Activated CD8-positive, alpha-beta memory T cell treated with anti-CD3 and anti-CD28 coated beads for 36 hours (primary cell): ENCODE measurements at regions not wholly inside any gene's neighbourhood (a gene's known extent, or its start where the extent isn't known, plus 50 kb on each side); places are given as distances from the start of the nearest gene placed in this dataset.

Source experiments
- CTCF ChIA-PET: fragments of 350-600 bp; sonication (Branson Sonifier 250); formaldehyde crosslinking; loops from one replicate; lab custom pipeline; 2021; ENCODE audit warnings: antibody characterized with exemption; lab: Charles Lee
- POLR2A ChIA-PET: fragments of 350-600 bp; sonication (Branson Sonifier 250); formaldehyde crosslinking; loops from one replicate; lab custom pipeline; 2021; ENCODE audit warnings: antibody characterized with exemption; lab: Charles Lee

- ChIA-PET POLR2A (no interaction called here), CTCF (no interaction called here)
Measured at GRCh38 chr3:72299823-72300222, 514.9 kb upstream of the PROK2 start.

DNA sequence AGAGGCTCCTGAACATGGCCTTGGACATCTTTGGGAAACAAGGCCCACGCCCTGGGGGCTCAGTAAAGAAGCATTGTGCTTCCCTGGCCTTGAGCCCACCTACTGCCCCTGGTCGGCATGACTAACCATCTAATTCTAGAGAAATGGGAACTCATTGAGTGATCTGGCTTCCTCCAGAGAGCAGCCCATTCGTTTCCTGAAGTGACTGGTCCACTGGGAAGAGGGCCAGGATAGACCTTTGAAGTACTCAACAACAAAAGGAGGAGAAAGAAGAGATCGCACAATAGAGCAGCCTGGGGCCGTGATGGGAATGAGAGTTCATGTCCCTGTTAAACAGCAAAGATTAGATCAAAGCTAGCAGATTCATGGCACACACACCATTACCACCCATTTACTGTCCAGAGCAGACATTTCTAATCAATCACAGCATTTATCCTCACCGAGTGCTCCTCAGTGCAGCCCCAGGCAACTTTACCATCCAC is 514.4 kb upstream of the PROK2 start:
- ChIA-PET POLR2A (no interaction called here), CTCF (no interaction called here)

DNA sequence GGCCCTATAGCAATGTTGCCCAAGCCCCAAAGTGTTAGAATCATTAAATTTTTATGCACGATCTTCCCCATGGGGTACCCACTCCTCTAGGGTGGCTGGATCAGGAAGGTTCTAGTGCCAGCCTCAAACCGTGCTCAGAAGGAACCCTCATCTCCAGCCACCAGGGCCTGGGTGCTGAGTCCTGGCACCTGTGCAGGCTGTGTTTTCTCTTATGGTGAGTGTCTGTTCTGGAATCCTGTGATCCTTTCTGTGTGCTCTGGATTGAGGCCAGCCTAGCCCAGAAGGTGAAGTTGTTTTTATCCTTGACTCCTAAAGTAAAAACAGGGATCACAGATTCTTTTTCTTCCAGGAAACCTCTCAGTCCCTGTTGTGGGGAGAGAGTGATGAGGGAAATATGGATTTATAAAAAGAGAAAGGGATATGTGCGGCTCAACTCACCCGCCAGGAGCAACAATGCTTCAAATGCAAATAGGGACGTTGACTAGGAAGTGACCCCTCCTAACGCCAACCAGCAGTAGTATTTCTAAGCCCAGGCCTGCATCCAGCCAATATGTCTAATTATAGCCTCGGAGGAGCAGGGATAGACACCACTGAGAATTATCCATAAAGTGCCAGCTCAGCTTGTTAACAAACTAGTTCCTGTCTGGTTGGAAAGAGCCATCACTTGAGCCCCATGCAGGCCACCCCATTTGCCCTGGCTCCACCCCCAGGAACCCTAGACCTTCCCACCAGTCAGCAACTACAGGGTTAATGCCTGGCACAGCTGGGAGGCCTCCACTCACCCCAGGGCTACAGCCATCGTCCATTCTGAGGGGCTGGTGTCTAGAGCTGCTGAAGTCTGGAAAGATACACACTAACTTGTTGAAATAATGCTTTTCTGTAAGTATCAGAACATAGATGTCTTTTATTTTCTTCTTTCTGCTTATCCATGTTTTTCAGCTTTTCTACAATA is 513.5 kb upstream of the PROK2 start:
- POLR2A ChIA-PET: no interaction called here
- CTCF ChIA-PET: no interaction called here

GRCh38 chr3:72297481-72297880 is 512.5 kb upstream of the PROK2 start:
- CTCF ChIA-PET: no interaction called here

DNA sequence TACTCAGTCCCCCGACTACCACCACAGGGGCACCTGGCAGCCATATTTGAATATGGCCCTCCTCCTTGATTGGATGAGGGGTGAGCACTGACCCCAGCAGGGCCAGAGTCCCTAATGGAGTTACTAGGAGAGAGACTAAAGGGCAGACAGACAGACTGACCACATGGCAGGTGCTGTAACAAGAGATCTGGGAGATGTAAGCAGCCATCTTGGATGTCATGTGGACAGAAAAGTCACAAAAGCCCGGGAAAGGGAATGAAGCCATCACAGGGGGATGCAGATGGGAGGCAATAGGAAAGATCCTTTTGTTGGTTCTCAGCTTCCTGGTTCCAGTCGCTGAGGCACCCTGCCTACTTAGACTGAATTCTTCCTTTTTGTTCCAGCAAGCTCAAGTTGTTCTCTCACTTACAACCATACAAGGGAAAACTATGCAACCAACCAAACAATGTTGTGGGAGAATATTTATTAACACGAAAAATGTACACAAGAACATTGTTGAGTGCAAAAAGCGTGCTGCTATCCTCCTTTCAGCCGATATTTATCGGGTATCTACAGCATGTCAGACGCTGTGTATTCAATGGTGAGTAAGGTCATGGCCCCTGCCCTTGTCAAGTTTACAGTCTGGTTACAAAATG is 511.6 kb upstream of the PROK2 start:
- CTCF ChIA-PET: no interaction called here
- POLR2A ChIA-PET: no interaction called here

More at GRCh38 chr3:72297481-72297880, 512.5 kb upstream of the PROK2 start:
- POLR2A ChIA-PET: no interaction called here

DNA sequence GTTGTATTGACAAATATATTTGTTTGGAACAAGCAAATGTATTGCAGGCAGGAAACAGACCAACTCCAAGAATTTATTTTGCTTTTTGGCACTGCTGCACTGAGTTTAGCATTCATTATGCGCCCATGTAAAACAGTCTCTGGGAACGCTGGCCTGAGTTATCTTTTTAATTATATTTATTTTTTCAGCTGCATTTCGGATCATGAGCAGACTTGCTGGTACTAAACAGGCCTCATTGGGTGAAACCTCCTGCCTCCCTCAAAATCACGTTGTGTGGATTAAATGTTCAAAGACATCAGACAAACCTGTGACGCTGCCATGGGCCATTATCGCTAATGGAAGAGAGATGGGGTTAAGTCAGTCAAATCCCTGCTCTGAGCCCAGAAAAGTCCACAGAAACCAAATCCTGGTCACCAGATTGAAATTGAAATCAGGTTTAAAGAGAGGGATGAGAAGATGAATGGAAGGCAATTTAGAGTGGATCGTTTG is 511.1 kb upstream of the PROK2 start:
- POLR2A ChIA-PET: no interaction called here
- CTCF ChIA-PET: interaction anchor here (1.2 kb wide), 1 partner anchor 9 kb away, joined by 3 read pairs; no protein-coding TSS in a partner anchor

GRCh38 chr3:72295276-72295961 is 510.5 kb upstream of the PROK2 start:
- POLR2A ChIA-PET: no interaction called here
- CTCF ChIA-PET: interaction anchor here (0.7 to 1.2 kb wide), 2 partner anchors 10 to 151 kb away, joined by 3 read pairs; no protein-coding TSS in a partner anchor

GRCh38 chr3:72290859-72291638 is 506.1 kb upstream of the PROK2 start:
- CTCF ChIA-PET: no interaction called here
- POLR2A ChIA-PET: no interaction called here

GRCh38 chr3:72289692-72290071 is 504.7 kb upstream of the PROK2 start:
- POLR2A ChIA-PET: no interaction called here
- CTCF ChIA-PET: interaction anchor here (0.5 kb wide), 1 partner anchor 680 kb away, joined by 3 read pairs; no protein-coding TSS in a partner anchor

DNA sequence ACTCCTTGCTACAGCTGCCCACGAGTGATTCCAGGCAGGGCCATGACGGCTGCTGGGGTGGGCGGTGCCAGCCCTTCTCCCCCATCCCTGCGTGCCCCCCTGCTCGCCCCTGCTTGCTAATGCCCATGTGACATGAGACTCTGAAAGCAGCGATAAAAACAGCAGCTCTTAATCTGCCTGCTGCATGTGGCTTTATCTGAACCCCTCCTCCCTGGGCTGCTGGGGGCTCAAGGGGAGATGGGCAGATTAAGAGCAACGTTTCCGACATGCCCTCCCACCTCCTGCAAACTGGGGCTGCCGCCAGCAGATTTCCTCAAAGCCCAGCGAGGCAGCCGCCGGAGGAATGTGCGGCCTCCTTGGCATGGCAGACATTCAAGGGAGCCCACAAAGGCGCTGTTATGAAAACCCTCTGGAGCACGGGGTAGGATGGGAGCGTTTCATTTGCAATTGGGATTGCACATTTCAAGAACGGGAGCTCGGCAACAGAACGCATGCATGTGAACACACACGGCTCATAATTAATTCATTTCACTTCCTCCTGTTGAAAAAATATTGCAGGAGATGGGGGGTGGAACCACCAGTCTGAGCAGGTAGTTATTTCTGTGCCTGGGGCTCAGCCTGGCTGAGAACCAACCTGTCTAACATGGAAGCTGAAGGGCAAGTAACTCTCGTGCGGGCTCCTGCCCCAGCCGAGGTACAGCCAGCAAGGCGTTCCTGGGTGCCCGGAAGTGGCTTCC is 504.2 kb upstream of the PROK2 start:
- ChIA-PET POLR2A (no interaction called here), CTCF (interaction anchor here (0.5 kb wide), 1 partner anchor 679 kb away, joined by 3 read pairs; no protein-coding TSS in a partner anchor)

DNA sequence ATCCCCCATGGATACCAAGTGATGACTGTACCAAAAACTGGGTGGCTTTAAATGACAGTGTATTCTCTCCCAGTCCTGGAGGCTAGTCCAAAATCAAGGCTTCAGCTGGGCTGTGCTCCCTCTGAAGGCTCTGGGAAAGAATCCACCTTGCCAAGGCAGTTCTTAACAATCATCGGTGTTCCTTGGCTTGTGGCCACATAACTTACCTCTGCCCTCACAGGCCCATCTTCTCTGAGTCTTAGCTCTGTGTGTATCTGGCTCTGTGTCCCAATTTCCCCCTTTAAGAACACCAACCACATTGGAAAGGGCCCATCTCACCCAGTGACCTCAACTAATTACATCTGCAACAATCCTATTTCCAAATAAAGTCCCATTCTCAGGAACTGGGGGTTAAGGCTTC is 503.0 kb upstream of the PROK2 start:
- POLR2A ChIA-PET: no interaction called here
- CTCF ChIA-PET: no interaction called here

- CTCF ChIA-PET: no interaction called here
- POLR2A ChIA-PET: no interaction called here
Measured at GRCh38 chr3:72285502-72285901, 500.6 kb upstream of the PROK2 start.

- ChIA-PET CTCF (no interaction called here), POLR2A (no interaction called here)
Measured at GRCh38 chr3:72284471-72284870, 499.5 kb upstream of the PROK2 start.

DNA sequence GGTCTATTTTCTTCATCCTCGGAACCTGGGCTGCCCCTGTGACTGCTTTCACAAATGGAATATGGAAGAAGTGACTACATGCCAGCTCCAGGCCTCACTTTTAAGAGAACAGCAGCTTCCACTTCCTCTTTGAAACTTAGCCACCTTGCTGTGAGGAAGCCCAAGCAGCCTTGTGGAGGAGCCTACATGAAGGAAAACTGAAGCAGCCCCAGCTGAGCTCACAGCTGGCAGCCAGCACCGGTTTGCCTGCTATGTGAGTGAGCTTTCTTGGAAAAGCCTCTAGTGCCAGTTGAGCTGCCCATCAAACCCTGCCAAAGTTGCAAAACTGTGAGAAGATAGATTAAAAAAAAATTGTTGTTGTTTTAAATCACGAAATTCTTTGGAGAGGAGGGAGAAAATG is 498.0 kb upstream of the PROK2 start:
- POLR2A ChIA-PET: no interaction called here

DNA sequence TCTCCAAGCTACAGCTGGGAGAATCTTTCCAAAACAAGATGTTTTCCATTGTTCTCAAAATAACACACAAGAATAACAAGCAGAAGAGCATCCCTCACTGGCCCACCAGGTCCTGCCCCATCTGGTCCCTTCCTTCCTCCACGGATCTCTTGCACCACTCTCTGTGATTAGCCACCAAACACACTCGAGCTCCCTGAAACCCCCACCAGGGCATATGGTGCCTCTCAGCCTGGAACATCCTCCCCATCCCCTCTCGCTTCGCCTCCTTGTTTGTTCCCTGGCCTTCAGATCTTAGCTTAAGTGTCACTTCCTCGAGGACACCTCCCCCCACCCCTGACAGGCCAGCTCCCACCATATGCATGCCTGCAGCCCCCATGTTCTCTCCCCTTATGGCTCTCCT is 496.6 kb upstream of the PROK2 start:
- ChIA-PET CTCF (no interaction called here), POLR2A (no interaction called here)

More for the DNA sequence above, 498.0 kb upstream of the PROK2 start:
- CTCF ChIA-PET: no interaction called here

GRCh38 chr3:72280876-72281275 is 495.9 kb upstream of the PROK2 start:
- ChIA-PET POLR2A (no interaction called here), CTCF (no interaction called here)

- ChIA-PET POLR2A (no interaction called here), CTCF (interaction anchor here (1.1 kb wide), 1 partner anchor 57 kb away, joined by 3 read pairs; no protein-coding TSS in a partner anchor)
Measured at GRCh38 chr3:72279631-72280041, 494.7 kb upstream of the PROK2 start.

GRCh38 chr3:72279068-72279604 is 494.2 kb upstream of the PROK2 start:
- ChIA-PET CTCF (no interaction called here), POLR2A (no interaction called here)
